Upper lobe of left lung (tissue), 4 donors: ENCODE measurements at regions not wholly inside any gene's neighbourhood (a gene's known extent, or its start where the extent isn't known, plus 50 kb on each side); places are given as distances from the start of the nearest gene placed in this dataset.

ENCODE experiments used
- EP300 ChIP-seq, 4 donors: sonication (generic); formaldehyde crosslinking; IDR thresholded peaks; one replicate each; pipeline ENCODE4 v1.5.1; 2017; ENCODE audit warnings: antibody characterized with exemption in 4 of 4, control low read depth in 2 of 4
- TF ChIP-seq, protein P1 (sequence below), 6 experiments: fragments of 450-650 bp in 4 of 6; fragments of 200-600 bp in 2 of 6; sonication (generic) in 2 of 6; IDR thresholded peaks; one replicate each; pipeline ENCODE4 v1.5.1; 2016 to 2019; ENCODE audit warnings: antibody characterized with exemption in 6 of 6

DNA sequence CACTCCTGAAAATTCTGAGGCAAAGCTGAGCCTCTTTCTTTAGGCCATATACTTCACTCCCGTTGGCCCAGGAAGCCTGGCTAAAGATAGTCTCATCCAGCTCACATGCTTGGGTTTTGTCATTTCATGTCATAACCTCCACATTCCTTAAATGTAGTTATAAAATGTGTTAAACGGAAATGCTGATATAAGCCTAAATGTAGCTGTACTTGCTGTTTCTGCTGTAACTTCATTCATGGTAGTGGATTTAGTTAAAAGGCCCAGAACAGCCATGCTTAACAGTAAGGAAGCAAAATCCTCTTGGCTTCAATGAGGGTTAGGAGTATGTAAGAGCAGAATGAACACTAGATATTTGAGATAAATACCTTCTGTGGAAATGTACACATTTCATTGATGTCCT is 135.8 kb upstream of the TMEM161B start:
- TF ChIP-seq, protein P1, sequence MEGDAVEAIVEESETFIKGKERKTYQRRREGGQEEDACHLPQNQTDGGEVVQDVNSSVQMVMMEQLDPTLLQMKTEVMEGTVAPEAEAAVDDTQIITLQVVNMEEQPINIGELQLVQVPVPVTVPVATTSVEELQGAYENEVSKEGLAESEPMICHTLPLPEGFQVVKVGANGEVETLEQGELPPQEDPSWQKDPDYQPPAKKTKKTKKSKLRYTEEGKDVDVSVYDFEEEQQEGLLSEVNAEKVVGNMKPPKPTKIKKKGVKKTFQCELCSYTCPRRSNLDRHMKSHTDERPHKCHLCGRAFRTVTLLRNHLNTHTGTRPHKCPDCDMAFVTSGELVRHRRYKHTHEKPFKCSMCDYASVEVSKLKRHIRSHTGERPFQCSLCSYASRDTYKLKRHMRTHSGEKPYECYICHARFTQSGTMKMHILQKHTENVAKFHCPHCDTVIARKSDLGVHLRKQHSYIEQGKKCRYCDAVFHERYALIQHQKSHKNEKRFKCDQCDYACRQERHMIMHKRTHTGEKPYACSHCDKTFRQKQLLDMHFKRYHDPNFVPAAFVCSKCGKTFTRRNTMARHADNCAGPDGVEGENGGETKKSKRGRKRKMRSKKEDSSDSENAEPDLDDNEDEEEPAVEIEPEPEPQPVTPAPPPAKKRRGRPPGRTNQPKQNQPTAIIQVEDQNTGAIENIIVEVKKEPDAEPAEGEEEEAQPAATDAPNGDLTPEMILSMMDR (IDR thresholded peaks at IDR 0.05): no peak
- TF ChIP-seq EP300 (IDR thresholded peaks at IDR 0.05): no peak
